ENCODE measurements at regions not wholly inside any gene's neighbourhood (a gene's known extent, or its start where the extent isn't known, plus 50 kb on each side); places are given as distances from the start of the nearest gene placed in this dataset.

DNA sequence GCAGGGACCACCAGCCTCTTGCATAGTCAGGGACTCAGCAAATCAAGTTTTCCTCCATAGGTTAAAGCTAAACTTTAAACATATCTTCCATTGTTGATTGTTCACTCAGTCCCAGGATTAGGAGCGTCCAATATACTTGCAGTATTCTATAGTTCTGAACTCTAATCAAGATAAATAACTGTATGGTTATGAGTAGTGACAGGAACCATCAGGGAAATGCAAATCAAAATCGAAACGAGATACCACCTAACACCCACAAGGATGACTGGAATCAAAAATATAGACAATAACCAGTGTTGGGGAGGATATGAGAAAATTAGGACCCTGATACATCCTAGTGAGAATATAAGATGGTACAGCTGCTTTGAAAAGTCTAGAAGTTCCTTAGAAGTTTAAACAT is 190.0 kb downstream of the ETS1 start:
- TF ChIP-seq, protein P1, sequence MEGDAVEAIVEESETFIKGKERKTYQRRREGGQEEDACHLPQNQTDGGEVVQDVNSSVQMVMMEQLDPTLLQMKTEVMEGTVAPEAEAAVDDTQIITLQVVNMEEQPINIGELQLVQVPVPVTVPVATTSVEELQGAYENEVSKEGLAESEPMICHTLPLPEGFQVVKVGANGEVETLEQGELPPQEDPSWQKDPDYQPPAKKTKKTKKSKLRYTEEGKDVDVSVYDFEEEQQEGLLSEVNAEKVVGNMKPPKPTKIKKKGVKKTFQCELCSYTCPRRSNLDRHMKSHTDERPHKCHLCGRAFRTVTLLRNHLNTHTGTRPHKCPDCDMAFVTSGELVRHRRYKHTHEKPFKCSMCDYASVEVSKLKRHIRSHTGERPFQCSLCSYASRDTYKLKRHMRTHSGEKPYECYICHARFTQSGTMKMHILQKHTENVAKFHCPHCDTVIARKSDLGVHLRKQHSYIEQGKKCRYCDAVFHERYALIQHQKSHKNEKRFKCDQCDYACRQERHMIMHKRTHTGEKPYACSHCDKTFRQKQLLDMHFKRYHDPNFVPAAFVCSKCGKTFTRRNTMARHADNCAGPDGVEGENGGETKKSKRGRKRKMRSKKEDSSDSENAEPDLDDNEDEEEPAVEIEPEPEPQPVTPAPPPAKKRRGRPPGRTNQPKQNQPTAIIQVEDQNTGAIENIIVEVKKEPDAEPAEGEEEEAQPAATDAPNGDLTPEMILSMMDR (IDR thresholded peaks at IDR 0.05; ENCODE audit: extremely low read depth in 1 of 2, insufficient read depth in 1 of 2, low read depth in 1 of 2, low read length in 2 of 2) = no peak
- no peak for TF ChIP-seq JUN (IDR thresholded peaks at IDR 0.05; ENCODE audit: borderline replicate concordance, insufficient read depth, insufficient read length, low read depth)
- TF ChIP-seq POLR2AphosphoS5 (IDR thresholded peaks at IDR 0.05; ENCODE audit: insufficient read depth, low read depth, low read length) = no peak
- no peak for TF ChIP-seq POLR2A (IDR thresholded peaks at IDR 0.05; ENCODE audit: low read depth, low read length)
- no peak for TF ChIP-seq EZH2 (IDR thresholded peaks at IDR 0.05; ENCODE audit: borderline replicate concordance, low read depth, low read length, severe bottlenecking)

Measured in endothelial cell of umbilical vein (primary cell).